Smooth muscle cell (in vitro differentiated cells): ENCODE measurements at regions not wholly inside any gene's neighbourhood (a gene's known extent, or its start where the extent isn't known, plus 50 kb on each side); places are given as distances from the start of the nearest gene placed in this dataset.

Experiments used
- DNase-seq: peaks from one replicate; lab custom pipeline; 2025; ENCODE audit not compliant: unreplicated experiment; lab: John Stamatoyannopoulos, UW
- H2AFZ ChIP-seq: fragments of 200-600 bp; sonication (generic); 2 replicates; pipeline ENCODE4 v1.6.0; 2016; ENCODE audit warnings: antibody characterized with exemption, low read depth, mild to moderate bottlenecking
- H3F3A ChIP-seq: fragments of 200-600 bp; sonication (generic); 2 replicates; pipeline ENCODE4 v1.6.0; 2017; ENCODE audit warnings: antibody characterized with exemption, low read depth
- H3K27ac ChIP-seq: fragments of 200-600 bp; sonication (generic); 2 replicates; pipeline ENCODE4 v1.5.1; 2016; ENCODE audit warnings: low read depth, mild to moderate bottlenecking
- H3K27me3 ChIP-seq: fragments of 200-600 bp; sonication (generic); 2 replicates; pipeline ENCODE4 v1.6.1; 2016; ENCODE audit warnings: low read depth, mild to moderate bottlenecking
- H3K36me3 ChIP-seq: fragments of 200-600 bp; sonication (generic); 2 replicates; pipeline ENCODE4 v1.5.1; 2016; ENCODE audit warnings: low read depth
- H3K4me1 ChIP-seq: fragments of 200-600 bp; sonication (generic); 2 replicates; pipeline ENCODE4 v1.5.1; 2016; ENCODE audit warnings: low read depth
- H3K4me2 ChIP-seq: fragments of 200-600 bp; sonication (generic); 2 replicates; pipeline ENCODE4 v1.6.0; 2016; ENCODE audit warnings: mild to moderate bottlenecking
- H3K4me3 ChIP-seq: fragments of 200-600 bp; sonication (generic); 2 replicates; pipeline ENCODE4 v1.5.1; 2016; ENCODE audit warnings: mild to moderate bottlenecking
- H3K79me2 ChIP-seq: fragments of 200-600 bp; sonication (generic); 2 replicates; pipeline ENCODE4 v1.6.0; 2016; ENCODE audit warnings: low read depth, mild to moderate bottlenecking
- H3K9ac ChIP-seq: fragments of 200-600 bp; sonication (generic); 2 replicates; pipeline ENCODE4 v1.6.0; 2016; ENCODE audit warnings: low read depth
- H3K9me3 ChIP-seq: fragments of 200-600 bp; sonication (generic); replicated peaks from 2 replicates; pipeline ENCODE4 v1.5.1; 2016; ENCODE audit warnings: low read depth
- H4K20me1 ChIP-seq: fragments of 200-600 bp; sonication (generic); 2 replicates; pipeline ENCODE4 v1.6.0; 2016; ENCODE audit warnings: low read depth
- CTCF ChIP-seq: fragments of 200-600 bp; sonication (generic); IDR thresholded peaks from 2 replicates; pipeline ENCODE4 v1.5.1; 2017; ENCODE audit warnings: borderline replicate concordance, mild to moderate bottlenecking, antibody characterized with exemption; ENCODE audit not compliant: insufficient read depth, poor library complexity, severe bottlenecking
- WGBS: methylation state at CpG from one replicate; pipeline ENCODE4 v1.1.7; 2016; ENCODE audit warnings: low lambda C conversion rate; 5-methylcytosine and 5-hydroxymethylcytosine counted together

DNA sequence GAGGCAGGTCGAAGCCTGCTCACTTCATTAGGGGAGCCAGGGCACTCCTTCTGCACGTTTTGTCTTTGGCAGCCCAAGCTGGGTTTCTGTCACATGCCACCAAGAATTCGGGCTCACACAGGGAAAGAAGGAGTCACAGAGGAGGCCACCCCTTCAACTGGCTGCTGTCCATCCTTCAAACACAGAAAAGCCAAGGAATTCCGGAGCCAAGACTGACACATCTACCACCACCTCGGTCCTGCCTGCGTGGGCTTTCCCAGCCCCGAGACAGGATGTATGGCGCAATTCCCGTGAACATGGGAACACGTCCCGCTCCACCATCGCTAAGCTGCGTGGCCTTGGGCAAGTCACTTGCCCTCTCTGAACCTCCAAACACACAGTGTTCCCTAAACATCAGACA, 70.4 kb downstream of the NCOR2 start:
- no peaks in the 10 kb centered on the region for H3K36me3 ChIP-seq
- H3K79me2 ChIP-seq, result peaks cover 96% of the 10 kb centered on the region
- peaks cover 100% of the 10 kb centered on the region for H4K20me1 ChIP-seq
- H3K27ac ChIP-seq, result peak overlapping the region; percentile 71
- 77% methylated on average over 13 of the region's 13 CpGs for WGBS
- no peak overlapping the region for H3K4me2 ChIP-seq
- H3K4me3 ChIP-seq, result no peak overlapping the region
- H3K9ac ChIP-seq, result no peak overlapping the region
- DNase-seq, result no peak
- no peaks in the 10 kb centered on the region for H3K9me3 ChIP-seq
- H3K27me3 ChIP-seq, result no peaks in the 10 kb centered on the region
- H3F3A ChIP-seq, result no peaks in the 10 kb centered on the region
- H3K4me1 ChIP-seq, result peaks cover 15% of the 10 kb centered on the region
- H2AFZ ChIP-seq, result no peak overlapping the region
- no peak for TF ChIP-seq CTCF

DNA sequence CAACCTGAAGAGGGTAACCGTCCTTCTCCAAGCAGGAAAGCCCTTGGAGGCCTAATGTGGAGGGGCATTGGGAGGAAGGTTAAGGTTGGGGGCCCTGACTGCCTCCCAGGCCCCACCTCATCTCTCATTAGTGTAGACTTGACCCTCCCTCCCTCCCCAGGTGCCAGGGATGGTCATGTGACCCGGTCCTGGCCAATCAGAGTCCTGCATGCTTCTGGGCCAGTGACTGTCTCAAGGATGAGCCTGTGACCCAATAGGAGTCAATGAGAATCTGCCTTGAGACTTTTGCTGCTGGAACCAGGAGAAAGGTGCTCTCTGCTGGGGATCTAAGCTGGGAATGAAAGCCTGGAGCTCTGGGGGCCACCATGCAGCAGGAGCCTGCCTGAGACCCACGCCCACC, 70.8 kb downstream of the NCOR2 start:
- Histone ChIP-seq H3K27ac (peak overlapping the region; percentile 71), H3K9ac (no peak overlapping the region), H3K4me1 (peaks cover 15% of the 10 kb centered on the region), H3K27me3 (no peaks in the 10 kb centered on the region), H3F3A (no peaks in the 10 kb centered on the region), H3K9me3 (no peaks in the 10 kb centered on the region), H2AFZ (no peak overlapping the region), H4K20me1 (peaks cover 100% of the 10 kb centered on the region), H3K4me3 (no peak overlapping the region), H3K79me2 (peaks cover 96% of the 10 kb centered on the region), H3K36me3 (no peaks in the 10 kb centered on the region), H3K4me2 (no peak overlapping the region)
- DNase-seq, result no peak
- no peak for TF ChIP-seq CTCF
- WGBS, result 81% methylated on average over 3 of the region's 3 CpGs

GRCh38 chr12:124495194-124495983, 72.0 kb downstream of the NCOR2 start:
- no peak for DNase-seq
- Histone ChIP-seq H3K9ac (no peak overlapping the region), H3K27ac (no peak overlapping the region), H3K79me2 (peaks cover 96% of the 10 kb centered on the region), H3K4me3 (no peak overlapping the region), H3F3A (no peaks in the 10 kb centered on the region), H3K36me3 (no peaks in the 10 kb centered on the region), H3K4me1 (peaks cover 5% of the 10 kb centered on the region), H3K9me3 (no peaks in the 10 kb centered on the region), H3K4me2 (no peak overlapping the region), H4K20me1 (peaks cover 100% of the 10 kb centered on the region), H3K27me3 (no peaks in the 10 kb centered on the region), H2AFZ (no peak overlapping the region)
- TF ChIP-seq CTCF, result no peak
- WGBS, result 92% methylated on average over 28 of the region's 28 CpGs

- Histone ChIP-seq H3K4me1 (no peaks in the 10 kb centered on the region), H3K36me3 (no peaks in the 10 kb centered on the region), H4K20me1 (peaks cover 100% of the 10 kb centered on the region), H3K9ac (no peak overlapping the region), H3F3A (peaks cover 3% of the 10 kb centered on the region), H3K27me3 (no peaks in the 10 kb centered on the region), H3K79me2 (peaks cover 96% of the 10 kb centered on the region), H3K4me3 (no peak overlapping the region), H3K27ac (no peak overlapping the region), H3K9me3 (no peaks in the 10 kb centered on the region), H3K4me2 (no peak overlapping the region), H2AFZ (no peak overlapping the region)
- no peak for TF ChIP-seq CTCF
- 99% methylated on average over 7 of the region's 7 CpGs for WGBS
- DNase-seq, result no peak
Observed at GRCh38 chr12:124494751-124495129, 72.7 kb downstream of the NCOR2 start.
